ENCODE measurements at regions not wholly inside any gene's neighbourhood (a gene's known extent, or its start where the extent isn't known, plus 50 kb on each side); places are given as distances from the start of the nearest gene placed in this dataset.

DNA sequence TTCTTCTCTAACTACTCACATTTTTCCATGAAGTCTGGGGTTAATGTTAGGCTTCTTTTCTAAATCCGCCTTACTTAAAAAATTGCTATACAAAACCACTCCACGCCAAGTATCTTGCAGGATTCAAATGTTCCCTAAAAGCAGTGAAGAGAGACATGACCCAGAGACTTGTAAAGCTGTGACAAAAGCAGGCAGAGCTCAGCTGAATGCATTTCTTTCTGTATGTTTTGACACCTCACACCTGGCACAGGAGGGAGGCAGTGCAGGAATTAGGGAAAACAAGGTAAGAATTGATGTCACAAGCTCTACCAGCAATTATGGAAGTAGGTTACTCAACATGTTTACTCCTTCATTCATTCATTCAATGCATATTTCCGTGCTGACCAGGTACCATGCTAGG lies 295.0 kb downstream of the RPAP3 start:
- TF ChIP-seq, protein P1, sequence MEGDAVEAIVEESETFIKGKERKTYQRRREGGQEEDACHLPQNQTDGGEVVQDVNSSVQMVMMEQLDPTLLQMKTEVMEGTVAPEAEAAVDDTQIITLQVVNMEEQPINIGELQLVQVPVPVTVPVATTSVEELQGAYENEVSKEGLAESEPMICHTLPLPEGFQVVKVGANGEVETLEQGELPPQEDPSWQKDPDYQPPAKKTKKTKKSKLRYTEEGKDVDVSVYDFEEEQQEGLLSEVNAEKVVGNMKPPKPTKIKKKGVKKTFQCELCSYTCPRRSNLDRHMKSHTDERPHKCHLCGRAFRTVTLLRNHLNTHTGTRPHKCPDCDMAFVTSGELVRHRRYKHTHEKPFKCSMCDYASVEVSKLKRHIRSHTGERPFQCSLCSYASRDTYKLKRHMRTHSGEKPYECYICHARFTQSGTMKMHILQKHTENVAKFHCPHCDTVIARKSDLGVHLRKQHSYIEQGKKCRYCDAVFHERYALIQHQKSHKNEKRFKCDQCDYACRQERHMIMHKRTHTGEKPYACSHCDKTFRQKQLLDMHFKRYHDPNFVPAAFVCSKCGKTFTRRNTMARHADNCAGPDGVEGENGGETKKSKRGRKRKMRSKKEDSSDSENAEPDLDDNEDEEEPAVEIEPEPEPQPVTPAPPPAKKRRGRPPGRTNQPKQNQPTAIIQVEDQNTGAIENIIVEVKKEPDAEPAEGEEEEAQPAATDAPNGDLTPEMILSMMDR (IDR thresholded peaks at IDR 0.05; ENCODE audit: low read depth, low read length, missing input control) = no peak
- TF ChIP-seq RAD21 (IDR thresholded peaks at IDR 0.05) (no peak), HNF4A (conservative IDR thresholded peaks at IDR 0.05) (no peak), NR2F2 (IDR thresholded peaks at IDR 0.05) (no peak), JUND (IDR thresholded peaks at IDR 0.05) (no peak), EGR1 (IDR thresholded peaks at IDR 0.05; ENCODE audit: low read depth in 2 of 2) (no peak), TAF1 (conservative IDR thresholded peaks at IDR 0.05) (no peak)
- TF ChIP-seq, protein P2, sequence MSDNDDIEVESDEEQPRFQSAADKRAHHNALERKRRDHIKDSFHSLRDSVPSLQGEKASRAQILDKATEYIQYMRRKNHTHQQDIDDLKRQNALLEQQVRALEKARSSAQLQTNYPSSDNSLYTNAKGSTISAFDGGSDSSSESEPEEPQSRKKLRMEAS (IDR thresholded peaks at IDR 0.05) = no peak
